HCT116 (cell line): ENCODE measurements at regions not wholly inside any gene's neighbourhood (a gene's known extent, or its start where the extent isn't known, plus 50 kb on each side); places are given as distances from the start of the nearest gene placed in this dataset.

Source experiments
- CTCF ChIP-seq, 3 experiments: fragments of 200-600 bp in 1 of 3; sonication (generic) in 1 of 3; IDR thresholded peaks in 2 of 3; conservative IDR thresholded peaks in 1 of 3; 2 replicates each; pipeline ENCODE4 v1.5.1; 2012 to 2017; ENCODE audit warnings: low read depth in 2 of 3, low read length in 2 of 3, antibody characterized with exemption in 1 of 3, borderline replicate concordance in 1 of 3, control low read depth in 1 of 3, mild to moderate bottlenecking in 1 of 3, mixed read lengths in 1 of 3, mixed run types in 1 of 3, moderate library complexity in 1 of 3; ENCODE audit not compliant: insufficient read depth in 1 of 3
- POLR2A ChIP-seq: IDR thresholded peaks from 2 replicates; pipeline ENCODE4 v1.7.0; 2011; ENCODE audit warnings: borderline replicate concordance; ENCODE audit not compliant: insufficient read depth, insufficient read length; ENCODE audit errors: extremely low read depth
- ZNF274 ChIP-seq: fragments of 200-500 bp; sonication (Bioruptor generic); IDR thresholded peaks from 2 replicates; pipeline ENCODE4 v1.6.1; 2014; ENCODE audit warnings: mild to moderate bottlenecking, low read depth, low read length, inconsistent platforms

- TF ChIP-seq CTCF (IDR thresholded peaks at IDR 0.05 in 2 of 3, conservative IDR thresholded peaks at IDR 0.05 in 1 of 3; ENCODE audit: borderline replicate concordance in 1 of 3, insufficient read depth in 1 of 3, low read depth in 2 of 3, low read length in 2 of 3) (no peak), POLR2A (no peak), ZNF274 (no peak)
These were observed 631.4 kb upstream of the CDH2 start for GRCh38 chr18:28808373-28808772.
